K562 (cell line): ENCODE measurements at regions not wholly inside any gene's neighbourhood (a gene's known extent, or its start where the extent isn't known, plus 50 kb on each side); places are given as distances from the start of the nearest gene placed in this dataset.

Experiments
- ATAC-seq: fragments of 200-7000 bp; cut with Tn5 transposase; 3 replicates; pipeline ENCODE4 v1.9.1; 2020; ENCODE audit warnings: moderate library complexity
- BruUV-seq: library from RNA; stranded (reverse); fragments of 400-500 nt; replicated peaks from 2 replicates; lab custom pipeline; 2021; lab: Mats Ljungman, UMichigan
- CTCF ChIA-PET: fragments of 300-600 bp; formaldehyde crosslinking; extraction: SDS; loops from one replicate; lab custom pipeline; 2021; ENCODE audit warnings: low intra/inter-chr PET ratio; lab: Yijun Ruan, JAX
- POLR2A ChIA-PET: fragments of 300-600, 350-650 bp; sonication (Branson Sonifier 250); formaldehyde crosslinking; extraction: SDS; loops from one replicate; lab custom pipeline; 2021; ENCODE audit warnings: antibody characterized with exemption, inconsistent platforms; lab: Yijun Ruan, JAX
- DNase-seq, 4 experiments: peaks; one replicate each; pipeline versions ENCODE4 v3.0.0 to v3.0.0-alpha.2; 2011 to 2018; ENCODE audit warnings: low spot score in 3 of 4, mixed read lengths in 3 of 4; ENCODE audit errors: extremely low read depth in 1 of 4
- FAIRE-seq: peaks from 2 replicates; lab custom pipeline; 2011; peaks lifted over from hg19 to GRCh38; lab: Jason Lieb, UNC
- H2AFZ ChIP-seq: 2 replicates; pipeline ENCODE4 v1.6.0; 2011; ENCODE audit warnings: low read depth, low read length, control low read depth, inconsistent platforms
- H3K27ac ChIP-seq: fragments of 200-600 bp; 3 replicates; pipeline ENCODE4 v1.8.0; 2011; ENCODE audit warnings: low read depth, mild to moderate bottlenecking, control low read depth, inconsistent platforms, low read length, moderate library complexity, mixed read lengths; ENCODE audit errors: extremely low read depth
- H3K27me3 ChIP-seq, 2 experiments: fragments of 300-600 bp in 1 of 2; 2 replicates in 1 of 2; 3 replicates in 1 of 2; pipeline versions ENCODE4 v1.6.0 to v1.8.0; 2011; ENCODE audit warnings: inconsistent platforms in 2 of 2, low read length in 2 of 2, mild to moderate bottlenecking in 1 of 2, mixed read lengths in 1 of 2, moderate library complexity in 1 of 2; ENCODE audit not compliant: control insufficient read depth in 2 of 2, insufficient read depth in 2 of 2
- H3K36me3 ChIP-seq: fragments of 300-600 bp; 3 replicates; pipeline ENCODE4 v1.8.0; 2011; ENCODE audit warnings: mild to moderate bottlenecking, low read length, inconsistent platforms; ENCODE audit not compliant: control insufficient read depth, insufficient read depth
- H3K4me1 ChIP-seq, 2 experiments: fragments of 200-600 bp in 1 of 2; replicated peaks in 1 of 2; 2 replicates in 1 of 2; 3 replicates in 1 of 2; pipeline versions ENCODE4 v1.5.1 to v1.8.0; 2011; ENCODE audit warnings: inconsistent platforms in 2 of 2, low read length in 2 of 2, mild to moderate bottlenecking in 1 of 2, mixed read lengths in 1 of 2, moderate library complexity in 1 of 2; ENCODE audit not compliant: control insufficient read depth in 2 of 2, insufficient read depth in 2 of 2
- H3K4me2 ChIP-seq: 2 replicates; pipeline ENCODE4 v1.6.1; 2011; ENCODE audit warnings: low read length, control low read depth, inconsistent platforms, mixed read lengths; ENCODE audit not compliant: insufficient read depth
- H3K4me3 ChIP-seq: fragments of 200-600 bp; sonication (generic), shearing (Covaris generic); 2 replicates; pipeline ENCODE4 v1.5.1; 2016; ENCODE audit warnings: control low read depth, inconsistent platforms
- H3K79me2 ChIP-seq: fragments of 200-600 bp; 3 replicates; pipeline ENCODE4 v1.8.0; 2011; ENCODE audit warnings: low read length, inconsistent platforms; ENCODE audit not compliant: control insufficient read depth, insufficient read depth
- H3K9ac ChIP-seq, 2 experiments: 2 replicates each; pipeline versions ENCODE4 v1.6.0 to v1.6.1; 2011; ENCODE audit warnings: low read depth in 2 of 2, low read length in 2 of 2, control low read depth in 1 of 2, inconsistent platforms in 1 of 2, mild to moderate bottlenecking in 1 of 2, mixed read lengths in 1 of 2; ENCODE audit not compliant: insufficient read depth in 1 of 2
- H3K9me1 ChIP-seq: one replicate; pipeline ENCODE4 v1.6.0; 2011; ENCODE audit warnings: inconsistent platforms, mild to moderate bottlenecking, low read length, moderate library complexity; ENCODE audit not compliant: control insufficient read depth, insufficient read depth
- H3K9me3 ChIP-seq: replicated peaks from 2 replicates; pipeline ENCODE4 v1.5.1; 2011; ENCODE audit warnings: low read depth, low read length, inconsistent platforms; ENCODE audit not compliant: control insufficient read depth, insufficient read depth
- H4K20me1 ChIP-seq: replicated peaks from 2 replicates; pipeline ENCODE4 v1.6.1; 2011; ENCODE audit warnings: low read length, inconsistent platforms, mixed read lengths; ENCODE audit not compliant: control insufficient read depth, insufficient read depth
- FOS ChIP-seq: IDR thresholded peaks from 3 replicates; pipeline ENCODE4 v1.6.1; 2011; ENCODE audit not compliant: insufficient read length; ENCODE audit errors: extremely low read depth
- SFPQ ChIP-seq: fragments of 200-400 bp; formaldehyde crosslinking; IDR thresholded peaks from 2 replicates; pipeline ENCODE4 v1.6.1; 2017; ENCODE audit warnings: mild to moderate bottlenecking, low read depth, low read length, moderate library complexity
- U2AF2 ChIP-seq: fragments of 200-400 bp; formaldehyde crosslinking; optimal IDR thresholded peaks from 2 replicates; pipeline ENCODE3; 2017; ENCODE audit warnings: low read depth, mild to moderate bottlenecking, low read length
- WGBS: fragments of 100-300 bp; shearing (Covaris generic); methylation state at CpG from one replicate; pipeline ENCODE4 v1.1.6; 2016; ENCODE audit warnings: low coverage, mixed read lengths; ENCODE audit not compliant: insufficient coverage; ENCODE audit errors: missing lambda C conversion rate; 5-methylcytosine and 5-hydroxymethylcytosine counted together
- in situ Hi-C: fragments of 300-500 bp; cut with MboI; formaldehyde crosslinking; loops from 4 replicates; pipeline ENCODE4 v1.15.0; 2018; ENCODE audit warnings: inconsistent platforms, mixed read lengths
- intact Hi-C: fragments of 100-400 bp; cut with micrococcal nuclease; formaldehyde crosslinking; loops from 2 replicates; pipeline ENCODE4 v1.14.2; 2022

- H3K79me2 ChIP-seq: no peaks in the 10 kb centered on the region
- CTCF ChIA-PET: no interaction called here
- no peaks in the 10 kb centered on the region for H4K20me1 ChIP-seq
- H3K9me3 ChIP-seq: no peaks in the 10 kb centered on the region
- no peak overlapping the region for H2AFZ ChIP-seq
- no peak overlapping the region for H3K4me3 ChIP-seq
- ATAC-seq: no peak
- no TSS peak for BruUV-seq
- H3K36me3 ChIP-seq: no peaks in the 10 kb centered on the region
- TF ChIP-seq FOS (no peak), SFPQ (no peak)
- H3K4me2 ChIP-seq: no peak overlapping the region
- no peaks in the 10 kb centered on the region for H3K9me1 ChIP-seq
- H3K9ac ChIP-seq: no peak overlapping the region
- H3K27me3 ChIP-seq: no peaks in the 10 kb centered on the region
- no peak for FAIRE-seq
- POLR2A ChIA-PET: no interaction called here
- H3K4me1 ChIP-seq: no peaks in the 10 kb centered on the region
- under 1% methylated on average over 10 of the region's 10 CpGs for WGBS
- intact Hi-C loops (no loop called here), in situ Hi-C loops (no loop called here)
- DNase-seq: no peak
- H3K27ac ChIP-seq: no peak overlapping the region
Observed at GRCh38 chr18:41829647-41830516, 125.2 kb upstream of the PIK3C3 start.

DNA sequence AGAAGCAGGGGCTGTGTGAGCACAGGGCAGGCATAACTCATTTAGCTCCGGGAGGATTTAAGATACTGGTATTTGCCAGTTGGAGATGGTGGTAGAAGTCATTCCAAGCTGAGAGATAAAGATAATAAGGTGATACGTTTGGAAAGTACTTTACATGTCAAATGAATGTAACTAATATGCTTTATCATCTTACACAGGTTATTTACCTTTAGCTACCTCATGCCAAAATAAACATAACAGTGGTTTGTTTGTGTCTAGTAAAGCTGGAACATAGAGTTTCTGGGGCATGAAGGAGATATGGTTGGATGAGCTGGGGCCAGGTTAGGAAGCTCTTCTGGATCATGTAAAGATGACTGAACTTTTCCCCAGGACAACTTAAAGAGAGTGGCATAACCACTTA lies 126.9 kb upstream of the PIK3C3 start:
- intact Hi-C loops: no loop called here
- WGBS: 0% methylated on average over 2 of the region's 2 CpGs
- Histone ChIP-seq H3K79me2 (no peaks in the 10 kb centered on the region), H3K36me3 (no peaks in the 10 kb centered on the region), H3K27ac (no peak overlapping the region), H3K9me1 (no peaks in the 10 kb centered on the region), H3K9ac (no peak overlapping the region), H3K4me3 (no peak overlapping the region), H4K20me1 (no peaks in the 10 kb centered on the region), H3K27me3 (no peaks in the 10 kb centered on the region), H2AFZ (no peak overlapping the region), H3K4me2 (no peak overlapping the region), H3K9me3 (no peaks in the 10 kb centered on the region), H3K4me1 (no peaks in the 10 kb centered on the region)
- FAIRE-seq (no peak), ATAC-seq (no peak), DNase-seq (no peak)
- BruUV-seq: no TSS peak
- ChIA-PET POLR2A (no interaction called here), CTCF (no interaction called here)
- in situ Hi-C loops: no loop called here
- no peak for TF ChIP-seq U2AF2
